Ishikawa (cell line): ENCODE measurements at regions not wholly inside any gene's neighbourhood (a gene's known extent, or its start where the extent isn't known, plus 50 kb on each side); places are given as distances from the start of the nearest gene placed in this dataset.

Experiments
- CEBPB ChIP-seq: IDR thresholded peaks from 2 replicates; pipeline ENCODE4 v1.6.1; 2012
- CREB1 ChIP-seq: IDR thresholded peaks from 2 replicates; pipeline ENCODE4 v1.6.1; 2012; ENCODE audit warnings: low read depth
- EGR1 ChIP-seq: IDR thresholded peaks from 2 replicates; pipeline ENCODE4 v1.6.1; 2012
- EP300 ChIP-seq: IDR thresholded peaks from 2 replicates; pipeline ENCODE4 v1.6.1; 2012; ENCODE audit warnings: borderline replicate concordance
- FOXM1 ChIP-seq: IDR thresholded peaks from 2 replicates; pipeline ENCODE4 v1.6.1; 2012; ENCODE audit warnings: low read depth, borderline replicate concordance
- MAX ChIP-seq: IDR thresholded peaks from 2 replicates; pipeline ENCODE4 v1.6.1; 2012
- NFIC ChIP-seq: IDR thresholded peaks from 2 replicates; pipeline ENCODE4 v1.6.1; 2012
- RAD21 ChIP-seq: IDR thresholded peaks from 2 replicates; pipeline ENCODE4 v1.6.1; 2012; ENCODE audit warnings: low read depth
- REST ChIP-seq: IDR thresholded peaks from 2 replicates; pipeline ENCODE4 v1.6.1; 2012; ENCODE audit warnings: low read depth, mild to moderate bottlenecking
- TAF1 ChIP-seq: IDR thresholded peaks from 2 replicates; pipeline ENCODE4 v1.6.1; 2012; ENCODE audit warnings: low read depth, mild to moderate bottlenecking
- TEAD4 ChIP-seq: IDR thresholded peaks from 2 replicates; pipeline ENCODE4 v1.6.1; 2012
- USF1 ChIP-seq: IDR thresholded peaks from 2 replicates; pipeline ENCODE4 v1.6.1; 2012

GRCh38 chr5:120162321-120162720, 301.8 kb upstream of the PRR16 start:
- TF ChIP-seq REST (no peak), EGR1 (no peak), FOXM1 (no peak), USF1 (no peak), TEAD4 (no peak), CREB1 (no peak), RAD21 (no peak), TAF1 (no peak), EP300 (no peak), NFIC (no peak), MAX (no peak), CEBPB (no peak)
